ENCODE measurements at regions not wholly inside any gene's neighbourhood (a gene's known extent, or its start where the extent isn't known, plus 50 kb on each side); places are given as distances from the start of the nearest gene placed in this dataset.

- no peaks in the 10 kb centered on the region for H3K9me3 Mint-ChIP-seq (ENCODE audit: unreplicated experiment)
- DNase-seq: no peak
- H3K4me1 Mint-ChIP-seq (ENCODE audit: low read depth, unreplicated experiment): no peaks in the 10 kb centered on the region
- no peak for TF ChIP-seq CTCF (IDR thresholded peaks at IDR 0.05; ENCODE audit: partially characterized antibody, unreplicated experiment)
- H3K27ac Mint-ChIP-seq (ENCODE audit: unreplicated experiment): no peak overlapping the region
- no peaks in the 10 kb centered on the region for H3K27me3 Mint-ChIP-seq (ENCODE audit: unreplicated experiment)
- H3K36me3 Mint-ChIP-seq (ENCODE audit: unreplicated experiment): no peaks in the 10 kb centered on the region
- no peak overlapping the region for H3K4me3 Mint-ChIP-seq (ENCODE audit: unreplicated experiment)
These were observed 532.1 kb downstream of the FBXO15 start for GRCh38 chr18:73615506-73615905.

- no peak overlapping the region for H3K4me3 Mint-ChIP-seq (ENCODE audit: unreplicated experiment)
- no peaks in the 10 kb centered on the region for H3K9me3 Mint-ChIP-seq (ENCODE audit: unreplicated experiment)
- no peak for DNase-seq
- no peaks in the 10 kb centered on the region for H3K27me3 Mint-ChIP-seq (ENCODE audit: unreplicated experiment)
- H3K4me1 Mint-ChIP-seq (ENCODE audit: low read depth, unreplicated experiment): no peaks in the 10 kb centered on the region
- TF ChIP-seq CTCF (IDR thresholded peaks at IDR 0.05; ENCODE audit: partially characterized antibody, unreplicated experiment): no peak
- H3K27ac Mint-ChIP-seq (ENCODE audit: unreplicated experiment): no peak overlapping the region
- H3K36me3 Mint-ChIP-seq (ENCODE audit: unreplicated experiment): no peaks in the 10 kb centered on the region
These were observed 532.8 kb downstream of the FBXO15 start for GRCh38 chr18:73614812-73615211.

GRCh38 chr18:73613706-73614340 lies 533.8 kb downstream of the FBXO15 start:
- Mint-ChIP-seq H3K36me3 (ENCODE audit: unreplicated experiment) (no peaks in the 10 kb centered on the region), H3K4me3 (ENCODE audit: unreplicated experiment) (no peak overlapping the region), H3K27ac (ENCODE audit: unreplicated experiment) (no peak overlapping the region), H3K4me1 (ENCODE audit: low read depth, unreplicated experiment) (no peaks in the 10 kb centered on the region), H3K27me3 (ENCODE audit: unreplicated experiment) (no peaks in the 10 kb centered on the region), H3K9me3 (ENCODE audit: unreplicated experiment) (no peaks in the 10 kb centered on the region)
- DNase-seq: no peak
- no peak for TF ChIP-seq CTCF (IDR thresholded peaks at IDR 0.05; ENCODE audit: partially characterized antibody, unreplicated experiment)

- Mint-ChIP-seq H3K27me3 (ENCODE audit: unreplicated experiment) (peaks cover 2% of the 10 kb centered on the region), H3K4me1 (ENCODE audit: low read depth, unreplicated experiment) (no peaks in the 10 kb centered on the region), H3K27ac (ENCODE audit: unreplicated experiment) (no peak overlapping the region), H3K4me3 (ENCODE audit: unreplicated experiment) (no peak overlapping the region), H3K36me3 (ENCODE audit: unreplicated experiment) (no peaks in the 10 kb centered on the region), H3K9me3 (ENCODE audit: unreplicated experiment) (no peaks in the 10 kb centered on the region)
- no peak for DNase-seq
- TF ChIP-seq CTCF (IDR thresholded peaks at IDR 0.05; ENCODE audit: partially characterized antibody, unreplicated experiment): no peak
These were observed 549.6 kb downstream of the FBXO15 start for GRCh38 chr18:73597832-73598615.

- H3K4me3 Mint-ChIP-seq (ENCODE audit: unreplicated experiment): no peak overlapping the region
- no peak overlapping the region for H3K27ac Mint-ChIP-seq (ENCODE audit: unreplicated experiment)
- H3K9me3 Mint-ChIP-seq (ENCODE audit: unreplicated experiment): no peaks in the 10 kb centered on the region
- no peak for DNase-seq
- TF ChIP-seq CTCF (IDR thresholded peaks at IDR 0.05; ENCODE audit: partially characterized antibody, unreplicated experiment): no peak
- H3K27me3 Mint-ChIP-seq (ENCODE audit: unreplicated experiment): peaks cover 2% of the 10 kb centered on the region
- H3K4me1 Mint-ChIP-seq (ENCODE audit: low read depth, unreplicated experiment): no peaks in the 10 kb centered on the region
- no peaks in the 10 kb centered on the region for H3K36me3 Mint-ChIP-seq (ENCODE audit: unreplicated experiment)
These were observed 552.9 kb downstream of the FBXO15 start for GRCh38 chr18:73594749-73595148.

Measured in glutamatergic neuron (in vitro differentiated cells).